K562 (cell line): ENCODE measurements at regions not wholly inside any gene's neighbourhood (a gene's known extent, or its start where the extent isn't known, plus 50 kb on each side); places are given as distances from the start of the nearest gene placed in this dataset.

Experiments used
- ATAC-seq: fragments of 200-7000 bp; cut with Tn5 transposase; 3 replicates; pipeline ENCODE4 v1.9.1; 2020; ENCODE audit warnings: moderate library complexity
- BruUV-seq: library from RNA; stranded (reverse); fragments of 400-500 nt; replicated peaks from 2 replicates; lab custom pipeline; 2021; lab: Mats Ljungman, UMichigan
- CTCF ChIA-PET: fragments of 300-600 bp; formaldehyde crosslinking; extraction: SDS; loops from one replicate; lab custom pipeline; 2021; ENCODE audit warnings: low intra/inter-chr PET ratio; lab: Yijun Ruan, JAX
- POLR2A ChIA-PET: fragments of 300-600, 350-650 bp; sonication (Branson Sonifier 250); formaldehyde crosslinking; extraction: SDS; loops from one replicate; lab custom pipeline; 2021; ENCODE audit warnings: antibody characterized with exemption, inconsistent platforms; lab: Yijun Ruan, JAX
- DNase-seq, 4 experiments: peaks; one replicate each; pipeline versions ENCODE4 v3.0.0 to v3.0.0-alpha.2; 2011 to 2018; ENCODE audit warnings: low spot score in 3 of 4, mixed read lengths in 3 of 4; ENCODE audit errors: extremely low read depth in 1 of 4
- FAIRE-seq: peaks from 2 replicates; lab custom pipeline; 2011; peaks lifted over from hg19 to GRCh38; lab: Jason Lieb, UNC
- H2AFZ ChIP-seq: 2 replicates; pipeline ENCODE4 v1.6.0; 2011; ENCODE audit warnings: low read depth, low read length, control low read depth, inconsistent platforms
- H3K27ac ChIP-seq: fragments of 200-600 bp; 3 replicates; pipeline ENCODE4 v1.8.0; 2011; ENCODE audit warnings: low read depth, mild to moderate bottlenecking, control low read depth, inconsistent platforms, low read length, moderate library complexity, mixed read lengths; ENCODE audit errors: extremely low read depth
- H3K27me3 ChIP-seq, 2 experiments: fragments of 300-600 bp in 1 of 2; 2 replicates in 1 of 2; 3 replicates in 1 of 2; pipeline versions ENCODE4 v1.6.0 to v1.8.0; 2011; ENCODE audit warnings: inconsistent platforms in 2 of 2, low read length in 2 of 2, mild to moderate bottlenecking in 1 of 2, mixed read lengths in 1 of 2, moderate library complexity in 1 of 2; ENCODE audit not compliant: control insufficient read depth in 2 of 2, insufficient read depth in 2 of 2
- H3K36me3 ChIP-seq: fragments of 300-600 bp; 3 replicates; pipeline ENCODE4 v1.8.0; 2011; ENCODE audit warnings: mild to moderate bottlenecking, low read length, inconsistent platforms; ENCODE audit not compliant: control insufficient read depth, insufficient read depth
- H3K4me1 ChIP-seq, 2 experiments: fragments of 200-600 bp in 1 of 2; replicated peaks in 1 of 2; 2 replicates in 1 of 2; 3 replicates in 1 of 2; pipeline versions ENCODE4 v1.5.1 to v1.8.0; 2011; ENCODE audit warnings: inconsistent platforms in 2 of 2, low read length in 2 of 2, mild to moderate bottlenecking in 1 of 2, mixed read lengths in 1 of 2, moderate library complexity in 1 of 2; ENCODE audit not compliant: control insufficient read depth in 2 of 2, insufficient read depth in 2 of 2
- H3K4me2 ChIP-seq: 2 replicates; pipeline ENCODE4 v1.6.1; 2011; ENCODE audit warnings: low read length, control low read depth, inconsistent platforms, mixed read lengths; ENCODE audit not compliant: insufficient read depth
- H3K4me3 ChIP-seq: fragments of 200-600 bp; sonication (generic), shearing (Covaris generic); 2 replicates; pipeline ENCODE4 v1.5.1; 2016; ENCODE audit warnings: control low read depth, inconsistent platforms
- H3K79me2 ChIP-seq: fragments of 200-600 bp; 3 replicates; pipeline ENCODE4 v1.8.0; 2011; ENCODE audit warnings: low read length, inconsistent platforms; ENCODE audit not compliant: control insufficient read depth, insufficient read depth
- H3K9ac ChIP-seq, 2 experiments: 2 replicates each; pipeline versions ENCODE4 v1.6.0 to v1.6.1; 2011; ENCODE audit warnings: low read depth in 2 of 2, low read length in 2 of 2, control low read depth in 1 of 2, inconsistent platforms in 1 of 2, mild to moderate bottlenecking in 1 of 2, mixed read lengths in 1 of 2; ENCODE audit not compliant: insufficient read depth in 1 of 2
- H3K9me1 ChIP-seq: one replicate; pipeline ENCODE4 v1.6.0; 2011; ENCODE audit warnings: inconsistent platforms, mild to moderate bottlenecking, low read length, moderate library complexity; ENCODE audit not compliant: control insufficient read depth, insufficient read depth
- H3K9me3 ChIP-seq: replicated peaks from 2 replicates; pipeline ENCODE4 v1.5.1; 2011; ENCODE audit warnings: low read depth, low read length, inconsistent platforms; ENCODE audit not compliant: control insufficient read depth, insufficient read depth
- H4K20me1 ChIP-seq: replicated peaks from 2 replicates; pipeline ENCODE4 v1.6.1; 2011; ENCODE audit warnings: low read length, inconsistent platforms, mixed read lengths; ENCODE audit not compliant: control insufficient read depth, insufficient read depth
- CBFA2T3 ChIP-seq: fragments of 450-650 bp; IDR thresholded peaks from 2 replicates; pipeline ENCODE4 v1.6.1; 2017
- DDX20 ChIP-seq: fragments of 450-650 bp; IDR thresholded peaks from 2 replicates; pipeline ENCODE4 v1.6.1; 2016; ENCODE audit warnings: missing genetic modification characterization, low read depth, mild to moderate bottlenecking, missing compliant biosample characterization, moderate library complexity
- NCOA6 ChIP-seq: fragments of 450-650 bp; IDR thresholded peaks from 2 replicates; pipeline ENCODE4 v1.6.1; 2017; ENCODE audit warnings: mild to moderate bottlenecking
- NFRKB ChIP-seq: fragments of 450-650 bp; IDR thresholded peaks from 2 replicates; pipeline ENCODE4 v1.6.1; 2016; ENCODE audit warnings: low read depth
- ZC3H8 ChIP-seq: fragments of 450-650 bp; IDR thresholded peaks from 2 replicates; pipeline ENCODE4 v1.6.1; 2017
- WGBS: fragments of 100-300 bp; shearing (Covaris generic); methylation state at CpG from one replicate; pipeline ENCODE4 v1.1.6; 2016; ENCODE audit warnings: low coverage, mixed read lengths; ENCODE audit not compliant: insufficient coverage; ENCODE audit errors: missing lambda C conversion rate; 5-methylcytosine and 5-hydroxymethylcytosine counted together
- in situ Hi-C: fragments of 300-500 bp; cut with MboI; formaldehyde crosslinking; loops from 4 replicates; pipeline ENCODE4 v1.15.0; 2018; ENCODE audit warnings: inconsistent platforms, mixed read lengths
- intact Hi-C: fragments of 100-400 bp; cut with micrococcal nuclease; formaldehyde crosslinking; loops from 2 replicates; pipeline ENCODE4 v1.14.2; 2022
- TF ChIP-seq, protein P1 (sequence below), 2 experiments: fragments of 450-650 bp; formaldehyde crosslinking in 1 of 2; IDR thresholded peaks; 2 replicates each; pipeline versions ENCODE4 v1.4.0 to v1.6.1; 2014 to 2020; ENCODE audit warnings: mild to moderate bottlenecking in 2 of 2, borderline replicate concordance in 1 of 2, low read depth in 1 of 2
- TF ChIP-seq, protein P2 (sequence below): fragments of 200-800 bp; sonication (Bioruptor generic); IDR thresholded peaks from 2 replicates; pipeline ENCODE4 v1.6.1; 2017; ENCODE audit warnings: missing genetic modification characterization, missing compliant biosample characterization

DNA sequence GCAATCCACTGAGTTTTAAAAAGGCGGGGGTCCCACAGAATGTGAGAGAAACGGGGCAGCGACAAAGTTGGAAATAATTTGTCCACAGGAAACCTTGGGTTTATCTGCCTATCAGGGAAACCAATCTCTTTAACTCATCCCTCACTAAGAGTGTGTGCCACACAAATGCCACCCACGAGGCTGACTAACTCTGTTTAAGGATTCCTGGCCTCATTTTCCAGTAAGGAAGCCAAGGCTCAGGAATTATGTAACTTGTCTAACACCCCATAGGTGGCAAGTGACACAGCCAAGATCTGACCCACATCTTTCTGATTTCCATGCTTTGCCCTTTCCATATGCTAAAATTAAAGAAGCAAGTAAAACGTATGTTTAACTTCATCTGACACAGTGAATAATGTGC lies 263.2 kb downstream of the CNTN3 start (continued):
- TF ChIP-seq, protein P1, sequence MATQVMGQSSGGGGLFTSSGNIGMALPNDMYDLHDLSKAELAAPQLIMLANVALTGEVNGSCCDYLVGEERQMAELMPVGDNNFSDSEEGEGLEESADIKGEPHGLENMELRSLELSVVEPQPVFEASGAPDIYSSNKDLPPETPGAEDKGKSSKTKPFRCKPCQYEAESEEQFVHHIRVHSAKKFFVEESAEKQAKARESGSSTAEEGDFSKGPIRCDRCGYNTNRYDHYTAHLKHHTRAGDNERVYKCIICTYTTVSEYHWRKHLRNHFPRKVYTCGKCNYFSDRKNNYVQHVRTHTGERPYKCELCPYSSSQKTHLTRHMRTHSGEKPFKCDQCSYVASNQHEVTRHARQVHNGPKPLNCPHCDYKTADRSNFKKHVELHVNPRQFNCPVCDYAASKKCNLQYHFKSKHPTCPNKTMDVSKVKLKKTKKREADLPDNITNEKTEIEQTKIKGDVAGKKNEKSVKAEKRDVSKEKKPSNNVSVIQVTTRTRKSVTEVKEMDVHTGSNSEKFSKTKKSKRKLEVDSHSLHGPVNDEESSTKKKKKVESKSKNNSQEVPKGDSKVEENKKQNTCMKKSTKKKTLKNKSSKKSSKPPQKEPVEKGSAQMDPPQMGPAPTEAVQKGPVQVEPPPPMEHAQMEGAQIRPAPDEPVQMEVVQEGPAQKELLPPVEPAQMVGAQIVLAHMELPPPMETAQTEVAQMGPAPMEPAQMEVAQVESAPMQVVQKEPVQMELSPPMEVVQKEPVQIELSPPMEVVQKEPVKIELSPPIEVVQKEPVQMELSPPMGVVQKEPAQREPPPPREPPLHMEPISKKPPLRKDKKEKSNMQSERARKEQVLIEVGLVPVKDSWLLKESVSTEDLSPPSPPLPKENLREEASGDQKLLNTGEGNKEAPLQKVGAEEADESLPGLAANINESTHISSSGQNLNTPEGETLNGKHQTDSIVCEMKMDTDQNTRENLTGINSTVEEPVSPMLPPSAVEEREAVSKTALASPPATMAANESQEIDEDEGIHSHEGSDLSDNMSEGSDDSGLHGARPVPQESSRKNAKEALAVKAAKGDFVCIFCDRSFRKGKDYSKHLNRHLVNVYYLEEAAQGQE (IDR thresholded peaks at IDR 0.05; ENCODE audit: borderline replicate concordance): no peak
- TF ChIP-seq, protein P1 (CRISPR knock-in tag; IDR thresholded peaks at IDR 0.05; ENCODE audit: low read depth): no peak
- TF ChIP-seq NCOA6: no peak

DNA sequence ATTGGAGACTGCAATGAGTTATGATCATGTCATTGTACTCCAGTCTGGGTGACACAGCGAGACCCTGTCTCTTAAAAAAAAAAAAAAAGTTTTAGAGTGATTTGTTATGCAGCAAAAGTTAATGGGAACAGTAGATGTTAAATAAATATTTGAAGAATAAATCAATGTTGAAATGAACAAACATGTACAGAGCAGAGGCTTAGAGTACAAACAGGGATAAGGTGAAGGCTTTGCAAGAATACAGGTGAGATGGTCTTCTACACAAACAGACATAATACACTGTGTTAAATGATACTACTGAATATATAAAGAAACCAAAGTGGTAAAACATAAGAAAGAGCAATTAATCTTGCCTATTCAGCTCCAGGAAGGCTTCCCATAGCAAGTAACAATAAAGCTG lies 265.4 kb downstream of the CNTN3 start:
- no peaks in the 10 kb centered on the region for H3K9me3 ChIP-seq
- no peak for FAIRE-seq
- in situ Hi-C loops (no loop called here), intact Hi-C loops (no loop called here)
- ChIA-PET CTCF (no interaction called here), POLR2A (no interaction called here)
- no peak overlapping the region for H3K4me2 ChIP-seq
- TF ChIP-seq, protein P2, sequence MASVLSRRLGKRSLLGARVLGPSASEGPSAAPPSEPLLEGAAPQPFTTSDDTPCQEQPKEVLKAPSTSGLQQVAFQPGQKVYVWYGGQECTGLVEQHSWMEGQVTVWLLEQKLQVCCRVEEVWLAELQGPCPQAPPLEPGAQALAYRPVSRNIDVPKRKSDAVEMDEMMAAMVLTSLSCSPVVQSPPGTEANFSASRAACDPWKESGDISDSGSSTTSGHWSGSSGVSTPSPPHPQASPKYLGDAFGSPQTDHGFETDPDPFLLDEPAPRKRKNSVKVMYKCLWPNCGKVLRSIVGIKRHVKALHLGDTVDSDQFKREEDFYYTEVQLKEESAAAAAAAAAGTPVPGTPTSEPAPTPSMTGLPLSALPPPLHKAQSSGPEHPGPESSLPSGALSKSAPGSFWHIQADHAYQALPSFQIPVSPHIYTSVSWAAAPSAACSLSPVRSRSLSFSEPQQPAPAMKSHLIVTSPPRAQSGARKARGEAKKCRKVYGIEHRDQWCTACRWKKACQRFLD (CRISPR knock-in tag): no peak
- TF ChIP-seq ZC3H8 (no peak), NFRKB (no peak), DDX20 (no peak), CBFA2T3 (no peak)
- H3K4me1 ChIP-seq: no peaks in the 10 kb centered on the region
- no peak overlapping the region for H3K9ac ChIP-seq
- H3K36me3 ChIP-seq: no peaks in the 10 kb centered on the region
- no peak overlapping the region for H2AFZ ChIP-seq
- no peaks in the 10 kb centered on the region for H3K9me1 ChIP-seq
- ATAC-seq: no peak
- H3K27me3 ChIP-seq: no peaks in the 10 kb centered on the region
- no peak for DNase-seq
- no peak overlapping the region for H3K4me3 ChIP-seq
- H3K27ac ChIP-seq: no peak overlapping the region
- H4K20me1 ChIP-seq: no peaks in the 10 kb centered on the region
- no peaks in the 10 kb centered on the region for H3K79me2 ChIP-seq
- BruUV-seq: no TSS peak
- 0% methylated on average over 1 of the region's 1 CpG for WGBS
